Activated CD4-positive, alpha-beta T cell treated with anti-CD3 and anti-CD28 coated beads, Interleukin-2, Interleukin-6, amounts not matched to agents 100 ng/mL and 50 ng/mL, durations not matched to agents 16 hours and 8 hours (primary cell): ENCODE measurements at regions not wholly inside any gene's neighbourhood (a gene's known extent, or its start where the extent isn't known, plus 50 kb on each side); places are given as distances from the start of the nearest gene placed in this dataset.
"Not testable (repeated sequence)": the region's sequence is repeated elsewhere in the genome, so short reads cannot be mapped to it uniquely, and the experiment has no call there.

Experiments used
- DNase-seq: peaks from one replicate; pipeline ENCODE4 v3.0.0-alpha.2; 2020

DNA sequence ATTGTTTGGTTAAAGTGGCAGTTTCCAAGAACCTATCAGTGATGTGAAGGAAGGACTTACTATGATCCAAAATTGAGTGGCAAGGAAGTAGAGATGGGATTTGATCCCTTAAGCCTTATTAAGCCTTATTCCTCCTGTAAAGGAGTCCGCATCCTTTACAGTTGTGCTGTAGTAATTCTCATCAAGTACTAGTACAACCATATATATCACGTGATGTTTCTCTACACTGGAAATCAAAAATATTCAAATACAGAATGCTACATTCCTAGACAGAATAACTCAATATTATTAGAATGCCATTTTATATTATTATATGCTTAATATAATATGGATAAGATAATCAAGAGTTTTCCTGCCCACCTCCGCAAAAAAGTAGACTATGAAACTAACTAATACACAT, 312.4 kb upstream of the SPHKAP start:
- no peak for DNase-seq

DNA sequence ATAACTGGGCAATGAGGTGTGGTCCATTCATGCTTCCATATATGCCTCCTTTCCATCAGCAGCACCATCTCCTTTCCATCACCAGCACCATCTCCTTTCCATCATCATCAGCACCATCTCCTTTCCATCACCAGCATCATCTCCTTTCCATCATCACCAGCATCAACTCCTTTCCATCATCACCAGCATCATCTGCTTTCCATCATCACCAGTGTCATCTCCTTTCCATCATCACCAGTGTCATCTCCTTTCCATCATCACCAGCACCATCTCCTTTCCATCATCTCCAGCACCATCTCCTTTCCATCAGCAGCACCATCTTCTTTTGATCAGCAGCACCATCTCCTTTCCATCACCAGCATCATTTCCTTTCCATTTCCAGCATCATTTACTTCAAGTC, 297.5 kb upstream of the SPHKAP start:
- DNase-seq = no peak

DNA sequence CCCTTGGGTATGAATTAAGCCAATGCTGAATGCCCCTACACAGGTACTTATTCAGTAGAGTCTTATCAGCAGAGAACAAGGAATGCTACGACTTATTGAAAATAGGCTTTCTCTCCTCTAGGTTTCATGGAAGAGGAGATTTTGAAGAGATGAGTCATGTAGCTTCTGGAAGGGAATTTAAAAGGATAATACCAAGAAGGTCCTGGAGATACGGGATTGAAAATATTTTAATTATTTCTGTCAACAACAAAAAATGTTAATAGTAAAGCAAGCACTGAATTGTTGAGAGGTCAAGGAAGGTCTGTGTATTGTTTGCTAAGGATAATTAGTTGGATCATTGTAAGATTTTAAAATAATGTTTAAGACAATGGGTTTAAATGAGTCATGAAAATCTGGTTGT, 293.0 kb upstream of the SPHKAP start:
- no peak for DNase-seq

DNA sequence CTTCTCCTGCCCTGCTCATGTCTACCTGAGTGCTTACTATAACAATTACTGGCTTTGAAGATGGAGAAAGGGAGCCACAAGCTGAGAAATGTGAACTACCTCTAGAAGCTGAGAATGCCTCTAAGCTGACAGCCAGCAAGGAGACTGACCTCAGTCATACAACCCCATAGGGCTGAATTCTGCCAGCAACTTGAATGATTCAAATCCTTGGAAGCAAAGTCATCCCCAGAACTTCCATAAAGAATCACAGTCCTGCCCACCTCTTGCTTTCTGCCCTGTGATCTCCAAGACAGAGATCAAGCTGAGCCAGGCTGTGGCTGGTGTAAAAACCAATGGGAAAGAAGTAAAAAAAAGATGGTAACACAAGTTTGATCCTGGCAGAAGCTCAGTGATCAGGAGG, 288.2 kb upstream of the SPHKAP start:
- DNase-seq = no peak

- no peak for DNase-seq
These were observed 285.4 kb upstream of the SPHKAP start for GRCh38 chr2:228466851-228467250.

GRCh38 chr2:228465408-228465807, 283.9 kb upstream of the SPHKAP start:
- DNase-seq = no peak

GRCh38 chr2:228458364-228458763, 276.9 kb upstream of the SPHKAP start:
- no peak for DNase-seq

GRCh38 chr2:228447266-228447915, 265.9 kb upstream of the SPHKAP start:
- no peak for DNase-seq

GRCh38 chr2:228446734-228447133, 265.2 kb upstream of the SPHKAP start:
- DNase-seq = no peak

DNA sequence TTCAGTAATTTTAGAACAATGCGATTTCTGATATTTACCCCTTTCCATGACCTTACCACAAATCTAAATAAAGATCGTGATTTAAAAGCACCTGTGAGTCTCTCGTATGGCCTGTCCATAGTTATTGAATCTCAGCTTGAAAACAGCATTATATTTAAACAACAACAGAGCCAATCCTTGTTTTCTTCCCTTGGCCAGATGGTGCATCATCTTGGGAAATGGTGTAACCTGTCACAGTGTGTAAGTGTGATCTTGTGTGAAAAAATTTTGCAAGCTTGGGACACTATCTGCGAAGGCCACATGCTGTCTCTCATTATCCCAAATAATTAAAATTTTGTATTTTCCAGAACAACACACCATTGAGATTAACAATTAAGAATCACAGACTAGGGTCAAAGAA, 262.7 kb upstream of the SPHKAP start:
- DNase-seq = no peak

DNA sequence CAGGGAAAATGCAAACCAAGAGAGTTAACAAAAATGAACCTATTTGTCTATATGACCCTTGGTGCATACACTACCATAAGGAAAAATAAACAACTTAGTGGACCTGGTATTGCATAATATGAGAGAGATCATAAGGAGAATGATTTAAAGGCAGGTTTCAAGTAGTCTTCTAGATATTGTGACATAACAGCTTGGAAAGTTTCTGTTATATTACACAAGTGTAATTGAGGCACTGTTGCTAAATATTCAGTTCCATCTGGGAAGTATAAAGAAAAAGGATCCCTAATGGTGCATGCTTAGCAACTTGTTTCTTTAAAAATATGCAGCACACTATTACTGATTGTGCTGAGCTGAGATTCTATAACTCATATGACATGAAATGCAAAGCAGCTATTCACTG, 252.2 kb upstream of the SPHKAP start:
- no peak for DNase-seq

GRCh38 chr2:228432116-228432515, 250.6 kb upstream of the SPHKAP start:
- no peak for DNase-seq

- no peak for DNase-seq
These were observed 249.5 kb upstream of the SPHKAP start for GRCh38 chr2:228430986-228431385.

DNA sequence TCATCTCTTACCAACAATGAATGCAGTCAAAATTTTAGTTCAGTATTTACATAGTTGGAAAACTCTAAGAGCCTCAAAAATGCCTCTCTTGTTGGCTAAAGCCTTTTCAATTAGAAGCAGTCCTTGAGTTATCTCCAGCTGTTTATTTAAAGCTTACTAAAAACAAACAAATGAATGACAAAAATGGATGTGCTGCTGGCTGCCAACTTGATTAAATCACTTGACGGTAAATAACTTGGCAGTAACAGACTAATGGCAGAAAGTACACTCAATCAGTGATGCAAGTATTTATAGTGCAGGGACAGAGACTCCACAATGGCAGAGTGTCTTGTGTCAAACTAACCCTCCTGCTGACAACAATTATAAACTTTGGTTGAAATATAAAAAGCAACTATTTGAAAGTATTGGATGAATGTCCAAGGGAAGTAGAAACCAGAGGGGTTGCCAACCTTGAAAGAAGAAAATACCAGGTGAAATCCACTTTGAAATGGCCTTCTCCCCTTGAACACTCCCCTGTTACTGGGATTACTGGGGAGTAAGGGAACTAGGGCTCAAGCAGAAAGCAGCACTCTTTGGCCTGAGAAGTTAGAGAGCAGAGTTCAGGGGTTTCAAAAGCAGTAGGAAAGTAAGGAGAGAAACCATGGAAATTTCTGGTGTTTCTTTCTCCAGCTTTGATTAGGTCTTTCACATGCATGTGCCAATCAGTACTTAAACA, 245.2 kb upstream of the SPHKAP start:
- DNase-seq = no peak

- DNase-seq = not testable (repeated sequence)
These were observed 244.0 kb upstream of the SPHKAP start for GRCh38 chr2:228425411-228426060.

- DNase-seq = no peak
These were observed 236.5 kb upstream of the SPHKAP start for GRCh38 chr2:228417956-228418355.

- no peak for DNase-seq
These were observed 236.0 kb upstream of the SPHKAP start for GRCh38 chr2:228417526-228417925.

DNA sequence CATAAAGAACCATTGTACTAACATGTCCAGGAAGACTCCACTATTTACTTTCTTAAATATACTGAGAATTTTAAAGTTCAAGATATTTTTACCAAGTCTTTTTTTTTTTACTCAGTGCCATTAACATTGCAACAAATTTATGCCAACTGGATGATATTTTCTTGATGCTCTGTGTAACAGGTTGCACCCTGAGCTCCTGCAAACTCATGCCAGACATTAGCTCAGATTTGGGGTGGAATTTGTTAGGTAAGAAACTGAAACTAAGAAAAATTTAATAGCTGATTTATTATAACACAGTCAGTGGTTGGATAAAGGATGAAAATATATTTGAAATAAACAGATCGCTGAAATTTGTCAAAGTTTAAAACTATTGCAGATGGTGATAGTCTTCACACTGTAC, 228.6 kb upstream of the SPHKAP start:
- DNase-seq = no peak

GRCh38 chr2:228409493-228409892, 228.0 kb upstream of the SPHKAP start:
- no peak for DNase-seq

DNA sequence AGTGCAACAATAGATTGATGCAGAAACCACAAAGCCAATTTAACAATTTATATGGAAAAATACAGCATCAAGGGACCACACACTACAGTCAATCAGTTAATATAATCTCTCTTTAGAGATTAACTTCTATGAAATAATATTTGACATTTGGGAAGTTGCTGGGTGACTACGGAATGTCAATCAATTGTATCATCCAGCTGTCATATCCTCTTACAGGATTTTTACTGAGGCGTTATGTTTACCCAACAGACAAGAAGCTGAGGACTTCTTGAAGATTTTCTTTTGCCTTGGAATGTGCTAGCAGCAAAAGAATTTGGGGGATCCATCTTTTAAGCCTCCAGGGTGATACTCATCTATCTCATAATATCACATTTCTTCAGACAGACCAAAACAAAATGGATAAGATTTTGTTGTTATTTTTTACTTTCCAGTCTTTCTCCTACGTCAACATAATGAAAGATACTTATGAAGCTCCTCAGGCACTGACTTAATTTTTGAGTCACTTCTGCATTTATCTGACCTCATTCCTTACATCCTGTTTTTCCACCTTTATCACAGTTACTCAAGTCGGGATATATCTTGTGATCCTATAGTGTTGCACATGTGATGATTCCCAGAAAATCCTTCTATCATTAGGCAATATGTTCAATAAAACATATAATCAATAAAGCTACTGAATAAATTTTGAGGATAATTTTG, 227.2 kb upstream of the SPHKAP start:
- no peak for DNase-seq

DNA sequence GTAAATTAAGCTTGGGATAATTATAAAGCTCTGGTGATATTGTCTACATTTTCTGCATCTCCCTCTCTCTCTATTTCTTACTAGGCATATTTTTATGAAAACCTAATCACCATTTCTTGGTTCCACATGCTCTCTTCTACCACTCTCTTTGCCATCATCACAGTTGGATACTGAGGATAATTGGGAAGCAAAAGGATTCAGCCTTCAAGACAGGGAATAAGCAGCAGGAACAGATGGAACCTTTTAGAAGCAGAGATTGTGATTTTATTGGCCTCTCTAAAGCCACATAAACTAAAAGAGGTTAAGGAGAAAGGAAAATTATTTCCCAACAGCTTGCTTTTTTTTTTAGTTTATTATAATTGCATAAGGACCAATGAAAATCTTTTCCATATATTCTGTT, 226.3 kb upstream of the SPHKAP start:
- DNase-seq = no peak

DNA sequence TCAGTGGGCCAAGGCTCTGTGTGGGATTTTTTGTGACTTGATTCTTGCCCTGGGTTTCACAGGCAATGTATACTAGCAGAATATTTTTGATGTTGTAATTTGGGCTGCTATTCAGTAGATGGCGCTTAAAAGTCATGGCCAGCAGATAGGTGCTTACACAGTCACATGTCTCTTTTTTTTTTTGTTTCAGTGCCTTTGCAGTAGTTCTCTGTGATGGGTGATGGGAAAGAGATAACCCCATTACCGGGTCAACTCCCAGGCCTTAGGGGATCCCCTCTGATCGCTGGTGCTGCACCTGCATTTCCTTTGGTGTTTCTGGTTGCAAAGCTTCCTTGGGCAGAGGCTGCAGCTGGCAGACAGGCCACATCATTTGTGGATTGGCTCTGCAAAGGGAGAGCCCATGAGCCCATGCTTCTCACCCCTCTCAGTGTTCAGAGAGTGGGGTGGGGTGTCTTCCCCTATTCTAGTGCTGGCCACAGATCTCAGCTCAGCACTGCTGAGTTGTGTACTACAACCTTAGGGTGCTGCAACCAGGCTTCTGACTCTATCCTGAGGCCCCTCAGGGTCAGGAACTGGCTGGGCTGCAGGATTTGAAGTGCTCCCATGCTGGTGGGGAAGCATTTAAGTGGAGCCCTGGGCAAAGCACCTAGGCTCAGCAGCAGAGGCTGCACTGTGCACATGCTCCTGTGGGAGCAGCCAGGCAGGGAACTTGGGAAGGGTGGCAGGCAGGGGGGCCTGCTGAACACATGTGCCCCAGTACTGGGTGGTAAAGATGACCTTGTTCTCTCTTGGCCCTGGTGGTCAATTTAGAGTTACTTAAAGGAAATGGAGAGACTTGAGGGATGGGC, 219.8 kb upstream of the SPHKAP start:
- DNase-seq = peak; percentile 3

- DNase-seq = no peak
These were observed 206.3 kb upstream of the SPHKAP start for GRCh38 chr2:228387776-228388175.
